T-helper 2 cell treated with Interferon-gamma antibody and Interleukin-4, amounts not matched to agents 100 ng/mL and 5 ng/mL, for 36 hours (primary cell): ENCODE measurements at regions not wholly inside any gene's neighbourhood (a gene's known extent, or its start where the extent isn't known, plus 50 kb on each side); places are given as distances from the start of the nearest gene placed in this dataset.

Experiments used
- intact Hi-C: fragments of 100-400 bp; cut with micrococcal nuclease; formaldehyde crosslinking; loops from one replicate; pipeline ENCODE4 v1.15.1; 2023

DNA sequence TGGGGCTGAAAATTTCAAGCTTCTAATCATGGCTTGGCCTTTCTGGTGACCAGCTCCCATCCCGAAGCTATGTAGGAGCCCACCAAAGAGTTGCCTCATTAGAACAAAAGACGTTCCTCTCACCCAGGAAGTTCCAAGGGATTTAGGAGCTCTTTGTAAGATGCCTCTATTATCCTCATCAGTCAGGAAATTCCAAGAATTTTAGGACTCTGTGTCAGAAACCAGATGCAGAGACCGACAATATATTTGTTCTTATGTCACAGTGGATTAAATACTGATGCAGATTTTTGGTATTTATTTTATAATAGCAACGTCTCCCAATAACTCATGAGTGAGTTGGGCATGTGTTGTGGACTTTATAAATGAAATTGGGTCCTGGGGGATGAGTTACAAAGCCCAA lies 91.8 kb upstream of the SKOR2 start:
- intact Hi-C loops = no loop called here

DNA sequence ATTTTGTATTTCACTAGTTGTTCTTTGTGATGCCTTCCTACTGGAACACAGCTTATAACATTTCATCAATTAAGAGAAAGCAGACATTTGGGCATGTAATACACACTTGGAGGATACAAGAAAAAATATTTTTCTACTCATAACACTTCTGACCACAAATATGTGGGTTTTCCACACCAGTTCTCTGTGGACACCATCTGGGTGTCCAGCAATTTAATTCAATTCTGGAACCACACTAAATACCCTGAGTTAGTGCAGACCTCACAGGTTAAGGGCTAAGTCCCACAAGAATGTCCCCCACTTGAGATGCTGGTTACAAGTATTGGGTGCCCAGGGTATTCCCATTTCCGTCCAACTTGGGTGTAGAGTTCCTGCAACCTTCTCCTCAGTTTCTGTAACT lies 91.1 kb upstream of the SKOR2 start:
- intact Hi-C loops = no loop called here

DNA sequence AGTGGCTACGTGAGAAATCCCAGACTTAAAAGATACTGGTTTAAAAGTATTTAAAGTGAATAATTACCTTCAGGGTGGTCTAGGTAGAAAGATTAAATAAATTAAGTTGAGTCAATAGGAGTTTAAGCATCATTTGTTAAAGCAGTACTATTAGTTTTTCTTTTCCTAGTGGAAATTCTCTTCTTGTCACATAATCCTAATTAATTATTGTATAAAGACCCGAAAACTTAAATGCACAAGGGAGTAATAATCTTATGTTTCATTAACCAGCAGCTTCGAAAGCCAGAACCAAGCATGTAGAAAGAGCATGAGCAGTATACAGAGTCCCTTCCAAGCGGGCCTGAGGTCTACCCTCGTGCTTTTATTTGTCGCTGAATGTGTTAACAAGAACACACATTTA lies 90.2 kb upstream of the SKOR2 start:
- intact Hi-C loops = no loop called here

DNA sequence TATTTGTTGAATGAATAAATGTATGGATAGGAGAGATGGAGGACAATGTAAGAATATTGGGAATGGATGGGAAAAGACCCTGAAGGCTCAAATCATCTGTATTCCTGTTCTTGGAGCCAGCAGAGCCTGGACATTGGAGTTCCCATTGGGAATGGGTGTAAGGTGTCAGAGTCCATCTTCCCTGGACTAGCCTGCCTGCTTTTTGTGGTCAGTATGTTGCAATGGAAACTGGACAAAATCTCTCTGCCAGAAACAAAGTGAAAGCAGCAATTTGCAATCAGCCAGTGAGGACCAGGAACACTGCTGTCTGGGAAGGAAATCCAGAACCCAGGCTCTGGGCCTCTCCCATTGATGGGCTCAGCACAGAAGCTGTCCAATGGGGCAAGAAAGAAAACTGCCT lies 83.5 kb upstream of the SKOR2 start:
- intact Hi-C loops = no loop called here

DNA sequence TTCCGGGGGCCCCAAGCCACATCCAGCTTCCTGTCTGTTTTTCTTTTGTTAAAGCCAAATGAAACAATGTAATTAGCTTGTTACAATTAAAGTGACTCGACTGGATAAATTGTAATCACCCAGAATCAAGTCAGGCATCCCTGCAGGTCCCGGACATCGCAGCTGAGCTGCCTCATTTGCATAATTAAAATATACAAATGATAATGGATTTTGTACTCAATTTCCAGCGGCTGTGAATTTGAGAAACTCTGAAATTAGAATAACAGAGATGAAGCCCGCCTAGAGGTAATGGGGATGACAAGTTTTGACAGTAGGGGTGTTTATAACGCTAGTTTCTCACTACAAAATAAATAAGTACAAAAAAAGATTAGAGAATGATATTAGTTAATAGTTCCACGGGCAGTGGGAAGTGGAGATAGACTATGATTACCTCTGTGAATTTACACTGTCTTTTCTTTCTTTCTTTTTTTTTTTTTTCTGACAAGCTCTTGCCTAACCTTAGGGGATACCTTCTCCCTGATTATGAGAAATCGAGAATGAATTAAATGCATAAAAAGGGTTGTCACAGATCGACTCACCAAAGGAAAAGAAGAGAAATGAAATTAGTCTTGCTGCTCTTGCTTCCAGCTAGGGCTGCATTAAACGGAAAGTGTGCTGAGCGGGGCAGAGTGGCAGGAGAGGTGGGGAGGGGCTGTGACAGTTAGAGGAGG lies 82.6 kb upstream of the SKOR2 start:
- intact Hi-C loops = no loop called here

DNA sequence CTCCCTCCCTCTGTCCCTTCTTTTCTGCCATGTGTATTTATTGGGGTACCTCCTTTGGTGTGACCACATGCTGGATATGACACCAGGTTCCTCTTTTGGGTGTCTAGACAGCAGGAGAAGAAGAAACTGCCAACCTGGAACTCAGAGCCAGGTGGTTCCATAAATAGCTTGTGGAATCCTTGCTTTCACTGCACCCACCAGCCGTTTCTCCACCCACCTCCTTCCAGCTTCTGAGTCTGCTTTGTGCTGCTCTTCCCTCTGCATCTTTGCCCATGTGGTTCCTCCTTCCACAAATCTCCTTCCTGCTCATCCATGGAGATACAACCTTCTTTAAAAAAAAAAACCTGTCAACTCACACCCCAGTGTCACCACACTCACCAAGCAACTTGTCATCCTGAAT lies 80.2 kb upstream of the SKOR2 start:
- intact Hi-C loops = no loop called here

DNA sequence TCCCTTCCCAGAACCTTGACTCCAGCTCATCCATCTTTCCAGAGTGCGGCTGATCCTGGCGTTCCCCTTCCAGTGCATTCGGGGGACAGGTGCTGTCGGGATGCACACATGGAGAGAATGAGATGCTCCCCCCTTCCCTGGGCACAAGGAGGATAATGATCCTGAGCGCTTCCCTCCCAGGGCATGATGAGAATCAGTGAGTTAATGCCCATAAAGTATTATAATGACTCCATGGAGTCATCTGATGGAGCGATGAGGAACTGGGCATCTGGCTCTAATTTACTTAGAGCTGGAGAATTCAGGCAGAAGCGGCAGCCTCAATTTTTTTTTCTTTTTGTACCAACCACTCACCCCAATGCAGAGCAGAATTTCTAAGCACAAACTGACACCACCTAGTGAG lies 79.6 kb upstream of the SKOR2 start:
- intact Hi-C loops = no loop called here

DNA sequence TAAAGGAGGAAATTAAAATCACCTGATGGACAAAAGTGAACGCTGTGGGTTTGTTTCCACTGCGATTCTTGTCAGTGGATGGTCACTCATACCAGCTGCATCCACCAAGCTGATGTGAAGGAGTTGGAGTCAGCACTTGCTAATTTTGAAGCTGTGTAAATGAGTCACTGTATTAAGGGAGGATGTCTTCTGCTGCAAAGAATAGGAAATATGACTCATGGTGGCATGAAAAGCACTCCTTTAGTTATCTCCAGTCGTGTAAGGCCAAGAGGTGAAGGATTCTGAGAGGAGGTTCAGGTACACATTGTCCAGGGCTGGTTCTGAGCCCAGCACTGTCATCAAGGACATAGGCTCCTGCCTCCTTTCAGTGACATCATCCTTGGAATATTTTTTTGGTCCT lies 71.7 kb upstream of the SKOR2 start:
- intact Hi-C loops = no loop called here

DNA sequence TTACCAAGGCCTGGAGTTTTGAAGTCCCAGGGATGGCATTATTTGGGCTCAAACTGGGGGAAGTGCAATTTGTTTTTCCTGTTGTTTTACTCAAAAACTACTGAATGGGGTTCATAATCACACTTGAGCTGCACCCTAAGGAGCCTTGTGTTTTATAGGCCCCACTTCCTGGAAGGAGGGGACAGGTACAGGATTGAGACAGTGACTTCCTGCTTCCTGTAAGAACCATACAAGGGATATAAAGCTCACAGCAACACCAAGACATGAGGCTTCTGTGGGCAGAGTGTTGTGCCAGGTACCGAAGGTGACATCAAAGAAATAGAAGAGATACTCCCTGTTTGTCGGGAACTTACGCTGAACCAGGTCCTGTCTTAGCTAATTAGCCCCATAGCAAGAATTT lies 70.4 kb upstream of the SKOR2 start:
- intact Hi-C loops = no loop called here

DNA sequence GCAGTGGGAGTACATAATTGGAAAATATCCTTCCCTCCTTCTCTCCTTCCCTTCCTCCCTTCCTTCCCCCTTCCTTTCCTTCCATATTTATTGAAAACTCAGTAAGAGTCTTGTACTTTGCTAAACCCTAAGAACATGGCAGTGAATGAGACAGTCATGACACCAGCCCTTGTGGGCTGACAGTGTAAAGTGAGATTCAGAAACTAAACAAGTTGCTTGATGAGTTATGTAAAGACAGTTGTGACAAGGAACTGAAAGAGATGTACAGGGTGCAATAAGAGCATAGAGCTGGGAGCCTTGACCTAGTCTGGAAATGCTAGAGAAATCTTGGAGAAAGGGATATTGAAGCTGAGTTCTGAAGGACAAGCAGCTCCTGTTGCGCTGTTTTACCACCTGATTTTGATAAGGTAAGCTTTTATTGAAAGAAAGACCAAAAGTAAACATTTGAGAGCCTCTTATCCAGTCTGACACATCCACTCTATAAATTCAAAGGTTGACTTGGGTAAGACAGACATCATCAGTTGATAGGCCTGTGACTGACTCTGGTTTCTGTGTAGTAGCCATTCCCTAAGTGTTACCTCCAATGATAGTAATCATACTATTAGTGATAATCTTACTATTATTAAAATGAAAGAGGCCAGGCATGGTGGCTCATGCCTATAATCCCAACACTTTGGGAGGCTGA lies 66.5 kb upstream of the SKOR2 start:
- intact Hi-C loops = no loop called here

DNA sequence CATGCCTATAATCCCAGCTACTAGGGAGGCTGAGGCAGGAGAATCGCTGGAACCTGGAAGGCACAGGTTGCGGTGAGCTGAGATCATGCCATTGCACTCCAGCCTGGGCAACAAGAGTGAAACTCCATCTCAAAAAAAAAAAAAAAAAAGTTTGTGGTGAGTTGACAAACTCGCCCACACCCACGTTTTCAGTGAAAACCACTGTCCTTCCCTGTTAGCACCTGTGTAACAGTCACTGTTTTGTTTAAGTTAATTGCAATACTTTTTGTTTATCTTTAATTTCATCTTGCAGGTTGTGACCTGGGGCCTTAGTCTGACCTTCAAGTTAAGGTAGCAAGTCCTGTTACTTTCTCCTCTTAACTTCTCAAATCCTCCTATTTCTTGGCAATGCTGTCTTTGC lies 65.5 kb upstream of the SKOR2 start:
- intact Hi-C loops = no loop called here

DNA sequence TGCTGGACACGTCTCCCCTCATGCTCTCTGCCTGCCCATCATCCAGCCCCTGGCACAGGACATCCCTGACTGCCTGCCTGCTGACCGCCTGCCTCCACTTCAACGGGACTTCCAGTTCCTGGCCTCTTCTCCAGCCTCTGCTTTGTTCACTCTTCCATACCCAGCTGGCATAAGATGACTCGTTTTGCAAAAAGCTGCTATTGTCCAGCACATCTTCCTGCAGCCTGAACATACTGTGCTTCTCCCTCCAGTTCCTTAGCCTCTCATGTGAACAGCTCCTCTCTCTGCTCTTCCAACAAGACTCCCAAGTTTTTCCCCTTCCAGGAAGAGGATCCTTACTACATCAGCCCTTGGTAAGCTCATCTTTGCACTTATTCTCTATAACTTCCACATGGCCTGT lies 62.4 kb upstream of the SKOR2 start:
- intact Hi-C loops = no loop called here

DNA sequence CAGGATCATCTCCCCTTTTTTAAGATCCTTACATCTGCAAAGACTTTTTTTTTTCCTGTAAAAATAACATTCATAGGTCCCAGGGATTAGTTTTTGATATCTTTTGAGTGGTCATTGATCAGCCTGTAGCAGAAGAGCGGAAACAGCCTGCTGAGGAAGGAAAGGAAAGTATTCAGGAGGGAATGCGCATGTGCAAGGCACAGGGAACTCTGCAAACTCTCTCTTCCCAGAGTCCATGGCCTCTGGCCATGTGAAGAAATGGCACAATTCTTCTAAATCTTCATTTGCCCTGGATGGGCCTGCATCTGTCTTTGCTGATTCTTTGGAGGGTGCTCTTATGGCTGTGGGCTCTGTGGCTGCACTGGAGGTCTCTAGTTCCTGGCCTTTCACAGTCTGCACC lies 60.1 kb upstream of the SKOR2 start:
- intact Hi-C loops = no loop called here
